Calu3 (cell line): ENCODE measurements at regions not wholly inside any gene's neighbourhood (a gene's known extent, or its start where the extent isn't known, plus 50 kb on each side); places are given as distances from the start of the nearest gene placed in this dataset.

Source experiments
- BruUV-seq: library from RNA; stranded (reverse); fragments of 400-500 nt; replicated peaks from 2 replicates; lab custom pipeline; 2021; lab: Mats Ljungman, UMichigan
- CTCF ChIA-PET: fragments of 300-600 bp; sonication (Branson Sonifier 250); formaldehyde crosslinking; loops from one replicate; lab custom pipeline; 2022; ENCODE audit warnings: antibody characterized with exemption; lab: Charles Lee
- DNase-seq: peaks from one replicate; pipeline ENCODE4 v3.0.0; 2022
- H3K27ac Mint-ChIP-seq: one replicate; pipeline ENCODE4 v1.8.0; 2022; ENCODE audit warnings: mixed read lengths; ENCODE audit not compliant: unreplicated experiment
- H3K27me3 Mint-ChIP-seq: one replicate; pipeline ENCODE4 v1.8.0; 2022; ENCODE audit warnings: mixed read lengths; ENCODE audit not compliant: unreplicated experiment
- H3K36me3 Mint-ChIP-seq: one replicate; pipeline ENCODE4 v1.8.0; 2022; ENCODE audit warnings: mild to moderate bottlenecking, moderate library complexity, mixed read lengths; ENCODE audit not compliant: insufficient read depth, unreplicated experiment
- H3K4me1 Mint-ChIP-seq: one replicate; pipeline ENCODE4 v1.8.0; 2022; ENCODE audit warnings: mild to moderate bottlenecking, low read depth, mixed read lengths; ENCODE audit not compliant: unreplicated experiment
- H3K4me3 Mint-ChIP-seq: one replicate; pipeline ENCODE4 v1.8.0; 2022; ENCODE audit warnings: mild to moderate bottlenecking, low read depth, moderate library complexity, mixed read lengths; ENCODE audit not compliant: unreplicated experiment
- H3K9me3 Mint-ChIP-seq: one replicate; pipeline ENCODE4 v1.8.0; 2022; ENCODE audit warnings: low read depth, mixed read lengths; ENCODE audit not compliant: unreplicated experiment
- intact Hi-C: fragments of 100-400 bp; cut with micrococcal nuclease; formaldehyde crosslinking; loops from one replicate; pipeline ENCODE4 v1.10.0; 2022; ENCODE audit not compliant: unreplicated experiment
- TF ChIP-seq, protein P1 (sequence below): fragments of 200-600 bp; IDR thresholded peaks from one replicate; pipeline ENCODE4 v1.8.0; 2022; ENCODE audit warnings: antibody characterized with exemption; ENCODE audit not compliant: unreplicated experiment

DNA sequence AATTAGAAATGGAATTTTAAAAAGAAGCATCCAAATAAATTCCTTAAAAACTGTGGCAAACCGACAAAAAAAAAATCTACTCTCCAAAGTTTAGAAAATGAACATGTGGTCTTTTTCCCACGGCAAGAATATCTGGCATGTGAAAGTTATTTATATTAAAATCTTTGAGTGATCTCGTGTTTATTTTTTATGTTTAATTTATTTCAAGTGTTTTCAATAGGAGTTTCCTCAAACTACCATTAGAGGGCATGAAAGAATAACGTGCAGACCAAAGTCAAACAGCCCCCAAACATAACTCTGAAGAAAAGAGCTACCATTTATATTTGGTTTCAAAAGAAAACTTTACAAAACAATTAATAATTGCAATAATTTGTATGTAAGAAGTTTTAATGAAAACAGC, 286.4 kb downstream of the ZIC4 start:
- BruUV-seq, result no TSS peak
- no peak overlapping the region for H3K27ac Mint-ChIP-seq

GRCh38 chr3:147119346-147119745, 287.0 kb downstream of the ZIC4 start:
- no TSS peak for BruUV-seq
- Mint-ChIP-seq H3K4me1 (no peaks in the 10 kb centered on the region), H3K27ac (no peak overlapping the region), H3K36me3 (no peaks in the 10 kb centered on the region), H3K27me3 (no peaks in the 10 kb centered on the region), H3K9me3 (no peaks in the 10 kb centered on the region), H3K4me3 (no peak overlapping the region)
- no peak for DNase-seq
- TF ChIP-seq, protein P1, sequence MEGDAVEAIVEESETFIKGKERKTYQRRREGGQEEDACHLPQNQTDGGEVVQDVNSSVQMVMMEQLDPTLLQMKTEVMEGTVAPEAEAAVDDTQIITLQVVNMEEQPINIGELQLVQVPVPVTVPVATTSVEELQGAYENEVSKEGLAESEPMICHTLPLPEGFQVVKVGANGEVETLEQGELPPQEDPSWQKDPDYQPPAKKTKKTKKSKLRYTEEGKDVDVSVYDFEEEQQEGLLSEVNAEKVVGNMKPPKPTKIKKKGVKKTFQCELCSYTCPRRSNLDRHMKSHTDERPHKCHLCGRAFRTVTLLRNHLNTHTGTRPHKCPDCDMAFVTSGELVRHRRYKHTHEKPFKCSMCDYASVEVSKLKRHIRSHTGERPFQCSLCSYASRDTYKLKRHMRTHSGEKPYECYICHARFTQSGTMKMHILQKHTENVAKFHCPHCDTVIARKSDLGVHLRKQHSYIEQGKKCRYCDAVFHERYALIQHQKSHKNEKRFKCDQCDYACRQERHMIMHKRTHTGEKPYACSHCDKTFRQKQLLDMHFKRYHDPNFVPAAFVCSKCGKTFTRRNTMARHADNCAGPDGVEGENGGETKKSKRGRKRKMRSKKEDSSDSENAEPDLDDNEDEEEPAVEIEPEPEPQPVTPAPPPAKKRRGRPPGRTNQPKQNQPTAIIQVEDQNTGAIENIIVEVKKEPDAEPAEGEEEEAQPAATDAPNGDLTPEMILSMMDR, result no peak
- intact Hi-C loops, result no loop called here
- CTCF ChIA-PET, result interaction anchor here (1.6 kb wide), 1 partner anchor 497 kb away, joined by 3 read pairs; no protein-coding TSS in a partner anchor

More for the DNA sequence above, 286.4 kb downstream of the ZIC4 start:
- no peak for DNase-seq
- intact Hi-C loops, result loop anchor here (1.0 to 5.0 kb wide), 6 partner anchors 71 to 1247 kb away; no protein-coding TSS in a partner anchor
- TF ChIP-seq, protein P1, result peak; percentile 47
- H3K27me3 Mint-ChIP-seq, result no peaks in the 10 kb centered on the region
- H3K36me3 Mint-ChIP-seq, result no peaks in the 10 kb centered on the region
- H3K4me3 Mint-ChIP-seq, result no peak overlapping the region
- H3K4me1 Mint-ChIP-seq, result no peaks in the 10 kb centered on the region
- CTCF ChIA-PET, result interaction anchor here (0.6 to 1.6 kb wide), 13 partner anchors 11 to 1904 kb away, joined by 3 to 16 read pairs (median 3); no protein-coding TSS in a partner anchor
- no peaks in the 10 kb centered on the region for H3K9me3 Mint-ChIP-seq

DNA sequence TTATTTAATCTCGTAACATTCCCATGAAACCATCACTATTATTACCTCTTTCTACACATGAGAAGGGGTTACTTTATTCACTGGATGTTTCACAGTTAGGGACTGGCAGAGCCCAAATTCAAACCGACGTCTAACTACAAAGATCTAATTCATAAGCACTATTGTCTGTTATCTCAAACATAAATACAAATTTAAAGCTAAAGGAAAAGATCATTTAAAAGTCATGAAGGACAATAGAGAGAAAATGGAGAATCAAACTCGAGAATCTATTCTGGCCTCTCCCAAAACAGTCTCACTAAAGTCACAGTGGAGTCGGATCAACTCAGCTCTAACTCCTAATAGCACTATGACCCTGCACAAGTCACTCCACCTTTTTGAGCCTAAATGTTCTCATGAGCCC, 287.7 kb downstream of the ZIC4 start:
- H3K36me3 Mint-ChIP-seq, result no peaks in the 10 kb centered on the region
- H3K4me3 Mint-ChIP-seq, result no peak overlapping the region
- DNase-seq, result no peak
- intact Hi-C loops, result no loop called here
- CTCF ChIA-PET, result interaction anchor here (0.6 to 1.1 kb wide), 3 partner anchors 26 to 217 kb away, joined by 3 to 4 read pairs (median 3); no protein-coding TSS in a partner anchor
- no peak overlapping the region for H3K27ac Mint-ChIP-seq
- TF ChIP-seq, protein P1, result no peak
- H3K27me3 Mint-ChIP-seq, result no peaks in the 10 kb centered on the region
- H3K4me1 Mint-ChIP-seq, result no peaks in the 10 kb centered on the region
- no peaks in the 10 kb centered on the region for H3K9me3 Mint-ChIP-seq
- no TSS peak for BruUV-seq

- BruUV-seq, result no TSS peak
- no peak for DNase-seq
- intact Hi-C loops, result no loop called here
- CTCF ChIA-PET, result interaction anchor here (0.7 to 1.3 kb wide), 3 partner anchors 10 to 409 kb away, joined by 3 read pairs; no protein-coding TSS in a partner anchor
- no peaks in the 10 kb centered on the region for H3K27me3 Mint-ChIP-seq
- no peak overlapping the region for H3K27ac Mint-ChIP-seq
- H3K9me3 Mint-ChIP-seq, result no peaks in the 10 kb centered on the region
- TF ChIP-seq, protein P1, result no peak
- no peaks in the 10 kb centered on the region for H3K36me3 Mint-ChIP-seq
- no peaks in the 10 kb centered on the region for H3K4me1 Mint-ChIP-seq
- H3K4me3 Mint-ChIP-seq, result no peak overlapping the region
Measured at GRCh38 chr3:147117631-147118030, 288.7 kb downstream of the ZIC4 start.
